Testis (tissue), 2 donors: ENCODE measurements at regions not wholly inside any gene's neighbourhood (a gene's known extent, or its start where the extent isn't known, plus 50 kb on each side); places are given as distances from the start of the nearest gene placed in this dataset.

Experiments
- DNase-seq: peaks from one replicate; pipeline ENCODE4 v3.0.0-alpha.2; 2019
- H3K27ac ChIP-seq, 2 donors: fragments of 200-600 bp; sonication (generic); one replicate each; pipeline ENCODE4 v1.5.1; 2019
- H3K27me3 ChIP-seq: fragments of 200-600 bp; sonication (generic); one replicate; pipeline ENCODE4 v1.5.1; 2019
- H3K36me3 ChIP-seq: fragments of 200-600 bp; sonication (generic); one replicate; pipeline ENCODE4 v1.5.1; 2017; ENCODE audit warnings: low read depth; ENCODE audit errors: missing control alignments
- H3K4me1 ChIP-seq: fragments of 200-600 bp; sonication (generic); one replicate; pipeline ENCODE4 v1.5.1; 2019
- H3K4me3 ChIP-seq, 2 donors: fragments of 200-600 bp; sonication (generic); one replicate each; pipeline ENCODE4 v1.5.1; 2017 to 2019
- H3K9me3 ChIP-seq: fragments of 200-600 bp; sonication (generic); one replicate; pipeline ENCODE4 v1.5.1; 2017
- CTCF ChIP-seq, 3 experiments: fragments of 450-650 bp in 2 of 3; fragments of 200-600 bp in 1 of 3; sonication (generic) in 1 of 3; IDR thresholded peaks; one replicate each; pipeline ENCODE4 v1.5.1; 2016 to 2019; ENCODE audit warnings: antibody characterized with exemption in 3 of 3, mild to moderate bottlenecking in 2 of 3, moderate library complexity in 1 of 3
- POLR2A ChIP-seq: fragments of 450-650 bp; IDR thresholded peaks from one replicate; pipeline ENCODE4 v1.6.1; 2017; ENCODE audit warnings: antibody characterized with exemption, mild to moderate bottlenecking, moderate library complexity
- WGBS, 2 donors: methylation state at CpG; one replicate each; pipeline ENCODE4 v1.1.5; 2018; 5-methylcytosine and 5-hydroxymethylcytosine counted together
- intact Hi-C: fragments of 100-400 bp; cut with DNase I; formaldehyde crosslinking; loops from one replicate; pipeline ENCODE4 v1.15.1; 2023; ENCODE audit warnings: low total_unique reads

GRCh38 chr4:17155486-17155885 lies 257.0 kb upstream of the LDB2 start:
- intact Hi-C loops = no loop called here
- DNase-seq = no peak
- Histone ChIP-seq H3K4me1 (no peaks in the 10 kb centered on the region), H3K27ac (no peak overlapping the region), H3K36me3 (no peaks in the 10 kb centered on the region), H3K4me3 (no peak overlapping the region), H3K27me3 (no peaks in the 10 kb centered on the region), H3K9me3 (no peaks in the 10 kb centered on the region)
- TF ChIP-seq CTCF (IDR thresholded peaks at IDR 0.05) = no peak
- no peak for TF ChIP-seq POLR2A

- intact Hi-C loops = no loop called here
- TF ChIP-seq POLR2A = no peak
- no peak for TF ChIP-seq CTCF (IDR thresholded peaks at IDR 0.05)
- H3K4me3 ChIP-seq = no peak overlapping the region
- WGBS, 2 donors = 62 to 72% methylated on average over 6 of the region's 6 CpGs
- no peak for DNase-seq
- no peaks in the 10 kb centered on the region for H3K27me3 ChIP-seq
- no peak overlapping the region for H3K27ac ChIP-seq
- no peaks in the 10 kb centered on the region for H3K36me3 ChIP-seq
- H3K9me3 ChIP-seq = no peaks in the 10 kb centered on the region
- H3K4me1 ChIP-seq = no peaks in the 10 kb centered on the region
Observed at GRCh38 chr4:17153572-17153971, 255.1 kb upstream of the LDB2 start.

- WGBS, 2 donors = 66 to 72% methylated on average over 6 of the region's 6 CpGs
- intact Hi-C loops = no loop called here
- no peak for DNase-seq
Observed at GRCh38 chr4:17152941-17153540, 254.6 kb upstream of the LDB2 start.

GRCh38 chr4:17142232-17142711 lies 243.8 kb upstream of the LDB2 start:
- Histone ChIP-seq H3K9me3 (no peaks in the 10 kb centered on the region), H3K4me3 (no peak overlapping the region), H3K36me3 (no peaks in the 10 kb centered on the region), H3K27me3 (no peaks in the 10 kb centered on the region), H3K4me1 (no peaks in the 10 kb centered on the region), H3K27ac (no peak overlapping the region)
- TF ChIP-seq POLR2A (no peak), CTCF (IDR thresholded peaks at IDR 0.05) (no peak)
- DNase-seq = no peak
- intact Hi-C loops = no loop called here

More at GRCh38 chr4:17152941-17153540, 254.6 kb upstream of the LDB2 start:
- Histone ChIP-seq H3K36me3 (no peaks in the 10 kb centered on the region), H3K4me3 (no peak overlapping the region), H3K27me3 (no peaks in the 10 kb centered on the region), H3K27ac (no peak overlapping the region), H3K4me1 (no peaks in the 10 kb centered on the region), H3K9me3 (no peaks in the 10 kb centered on the region)
- TF ChIP-seq POLR2A (no peak), CTCF (IDR thresholded peaks at IDR 0.05) (no peak)

GRCh38 chr4:17138847-17139246 lies 240.4 kb upstream of the LDB2 start:
- intact Hi-C loops = no loop called here
- DNase-seq = no peak
- Histone ChIP-seq H3K4me1 (no peaks in the 10 kb centered on the region), H3K27ac (no peak overlapping the region), H3K4me3 (no peak overlapping the region), H3K27me3 (no peaks in the 10 kb centered on the region), H3K9me3 (no peaks in the 10 kb centered on the region), H3K36me3 (no peaks in the 10 kb centered on the region)
- TF ChIP-seq CTCF (IDR thresholded peaks at IDR 0.05) (no peak), POLR2A (no peak)
